H1 (cell line): ENCODE measurements at regions not wholly inside any gene's neighbourhood (a gene's known extent, or its start where the extent isn't known, plus 50 kb on each side); places are given as distances from the start of the nearest gene placed in this dataset.

ENCODE experiments used
- CTCF ChIA-PET: fragments of 300-600 bp; sonication (Branson Sonifier 250); formaldehyde crosslinking; loops from one replicate; lab custom pipeline; 2021; ENCODE audit not compliant: partially characterized antibody; lab: Charles Lee
- POLR2A ChIA-PET: fragments of 300-600 bp; sonication (Branson Sonifier 250); formaldehyde crosslinking; loops from one replicate; lab custom pipeline; 2021; ENCODE audit warnings: inconsistent platforms; ENCODE audit not compliant: partially characterized antibody; lab: Charles Lee
- DNase-seq, 2 experiments: peaks; one replicate each; pipeline versions ENCODE4 v3.0.0 to v3.0.0-alpha.2; 2010 to 2022; ENCODE audit warnings: low spot score in 2 of 2, low read depth in 1 of 2, mixed read lengths in 1 of 2
- FAIRE-seq: peaks from 2 replicates; lab custom pipeline; 2011; peaks lifted over from hg19 to GRCh38; lab: Jason Lieb, UNC
- H2AFZ ChIP-seq: 2 replicates; pipeline ENCODE4 v1.8.1; 2012; ENCODE audit warnings: low read length, inconsistent platforms
- H2AK5ac ChIP-seq: 2 replicates; pipeline ENCODE4 v1.6.1; 2013; ENCODE audit warnings: low read depth, low read length
- H2BK120ac ChIP-seq: replicated peaks from 2 replicates; pipeline ENCODE3; 2013; ENCODE audit warnings: low read depth, low read length, inconsistent platforms
- H2BK12ac ChIP-seq: 2 replicates; pipeline ENCODE4 v1.6.1; 2013; ENCODE audit warnings: low read depth, low read length
- H2BK15ac ChIP-seq: 2 replicates; pipeline ENCODE4 v1.6.1; 2013; ENCODE audit warnings: low read length
- H2BK20ac ChIP-seq: 2 replicates; pipeline ENCODE4 v1.6.1; 2013; ENCODE audit warnings: low read length
- H2BK5ac ChIP-seq: 2 replicates; pipeline ENCODE4 v1.6.1; 2013; ENCODE audit warnings: low read depth, low read length
- H3K14ac ChIP-seq: 2 replicates; pipeline ENCODE4 v1.6.1; 2013; ENCODE audit warnings: inconsistent platforms; ENCODE audit not compliant: insufficient read length
- H3K18ac ChIP-seq: 2 replicates; pipeline ENCODE4 v1.6.1; 2013; ENCODE audit warnings: low read length; ENCODE audit errors: extremely low read depth
- H3K23ac ChIP-seq: 2 replicates; pipeline ENCODE4 v1.6.1; 2013; ENCODE audit warnings: inconsistent platforms; ENCODE audit not compliant: insufficient read length
- H3K23me2 ChIP-seq: 2 replicates; pipeline ENCODE4 v1.6.1; 2013; ENCODE audit warnings: low read depth, low read length
- H3K27ac ChIP-seq: 2 replicates; pipeline ENCODE4 v1.6.1; 2011; ENCODE audit warnings: low read depth, low read length, inconsistent platforms
- H3K27me3 ChIP-seq, 4 experiments: replicated peaks in 1 of 4; 1 replicate in 1 of 4; 2 replicates in 3 of 4; pipeline versions ENCODE4 v1.6.1 to v1.8.1; 2011 to 2013; ENCODE audit warnings: low read length in 3 of 4, mild to moderate bottlenecking in 3 of 4, inconsistent platforms in 2 of 4, mixed read lengths in 2 of 4, moderate library complexity in 1 of 4; ENCODE audit not compliant: control insufficient read depth in 3 of 4, insufficient read depth in 3 of 4; ENCODE audit errors: extremely low read depth in 1 of 4
- H3K36me3 ChIP-seq, 4 experiments: 2 replicates each; pipeline versions ENCODE4 v1.6.1 to v1.8.1; 2011 to 2013; ENCODE audit warnings: mild to moderate bottlenecking in 4 of 4, low read length in 3 of 4, moderate library complexity in 2 of 4, control low read depth in 1 of 4, inconsistent platforms in 1 of 4; ENCODE audit not compliant: insufficient read depth in 4 of 4, control insufficient read depth in 2 of 4
- H3K4ac ChIP-seq: replicated peaks from 2 replicates; pipeline ENCODE3; 2013; ENCODE audit warnings: low read length, low read depth, mixed read lengths, inconsistent platforms; ENCODE audit not compliant: insufficient read length
- H3K4me1 ChIP-seq, 4 experiments: replicated peaks in 1 of 4; 1 replicate in 1 of 4; 2 replicates in 3 of 4; pipeline versions ENCODE4 v1.6.1 to v1.8.1; 2011 to 2013; ENCODE audit warnings: low read length in 3 of 4, inconsistent platforms in 2 of 4, mixed read lengths in 1 of 4; ENCODE audit not compliant: insufficient read depth in 4 of 4, control insufficient read depth in 3 of 4
- H3K4me2 ChIP-seq, 2 experiments: 2 replicates each; pipeline versions ENCODE4 v1.6.1 to v1.8.1; 2011 to 2013; ENCODE audit warnings: low read depth in 2 of 2, low read length in 2 of 2, control low read depth in 1 of 2, inconsistent platforms in 1 of 2, mild to moderate bottlenecking in 1 of 2; ENCODE audit not compliant: insufficient read depth in 1 of 2
- H3K4me3 ChIP-seq, 4 experiments: fragments of 200-600, 300-600 bp in 1 of 4; sonication (generic), shearing (Covaris generic), sonication (Bioruptor Twin) in 1 of 4; 2 replicates each; pipeline versions ENCODE4 v1.5.1 to v1.8.1; 2011 to 2016; ENCODE audit warnings: low read length in 4 of 4, low read depth in 3 of 4, control low read depth in 2 of 4, inconsistent platforms in 2 of 4, mild to moderate bottlenecking in 2 of 4, mixed read lengths in 1 of 4, moderate library complexity in 1 of 4; ENCODE audit not compliant: insufficient read depth in 2 of 4; ENCODE audit errors: extremely low read depth in 1 of 4
- H3K56ac ChIP-seq: replicated peaks from 2 replicates; pipeline ENCODE3; 2013; ENCODE audit warnings: low read depth, mild to moderate bottlenecking, mixed read lengths, low read length, inconsistent platforms; ENCODE audit not compliant: insufficient read length
- H3K79me1 ChIP-seq: 2 replicates; pipeline ENCODE4 v1.6.1; 2013; ENCODE audit warnings: low read depth, low read length, control low read depth
- H3K79me2 ChIP-seq, 2 experiments: 2 replicates each; pipeline versions ENCODE4 v1.6.1 to v1.8.1; 2012 to 2013; ENCODE audit warnings: low read length in 2 of 2, mild to moderate bottlenecking in 2 of 2, inconsistent platforms in 1 of 2; ENCODE audit not compliant: insufficient read depth in 2 of 2, control insufficient read depth in 1 of 2
- H3K9ac ChIP-seq, 4 experiments: replicated peaks in 1 of 4; 1 replicate in 1 of 4; 2 replicates in 3 of 4; pipeline versions ENCODE4 v1.6.1 to v1.8.1; 2011 to 2013; ENCODE audit warnings: low read depth in 3 of 4, low read length in 3 of 4, control low read depth in 2 of 4, mild to moderate bottlenecking in 2 of 4, moderate library complexity in 2 of 4, inconsistent platforms in 1 of 4; ENCODE audit errors: extremely low read depth in 1 of 4
- H3K9me3 ChIP-seq, 2 experiments: 2 replicates each; pipeline versions ENCODE4 v1.6.1 to v1.8.1; 2012 to 2013; ENCODE audit warnings: mild to moderate bottlenecking in 2 of 2, moderate library complexity in 2 of 2, control low read depth in 1 of 2, inconsistent platforms in 1 of 2, low read depth in 1 of 2, low read length in 1 of 2, mixed read lengths in 1 of 2; ENCODE audit not compliant: insufficient read depth in 2 of 2
- H4K20me1 ChIP-seq, 2 experiments: replicated peaks in 1 of 2; 2 replicates each; pipeline versions ENCODE3 to v1.8.1; 2011 to 2013; ENCODE audit warnings: inconsistent platforms in 2 of 2, low read length in 2 of 2, mild to moderate bottlenecking in 1 of 2; ENCODE audit not compliant: insufficient read depth in 2 of 2, control insufficient read depth in 1 of 2
- H4K5ac ChIP-seq: 2 replicates; pipeline ENCODE4 v1.6.1; 2013; ENCODE audit warnings: low read length, low read depth, mixed read lengths, inconsistent platforms; ENCODE audit not compliant: insufficient read length
- H4K8ac ChIP-seq: 2 replicates; pipeline ENCODE4 v1.8.0; 2013; ENCODE audit warnings: mild to moderate bottlenecking, moderate library complexity, low read length, inconsistent platforms; ENCODE audit not compliant: insufficient read depth; ENCODE audit errors: extremely low read depth
- H4K91ac ChIP-seq: replicated peaks from 2 replicates; pipeline ENCODE3; 2013; ENCODE audit warnings: low read length, mixed read lengths, inconsistent platforms; ENCODE audit not compliant: insufficient read length
- BRCA1 ChIP-seq: IDR thresholded peaks from 2 replicates; pipeline ENCODE4 v1.6.1; 2012; ENCODE audit warnings: low read depth, low read length, improper control_type of control experiment
- CTBP2 ChIP-seq: IDR thresholded peaks from 2 replicates; pipeline ENCODE4 v1.7.0; 2011; ENCODE audit warnings: borderline replicate concordance, mild to moderate bottlenecking, moderate library complexity, mixed read lengths, low read length; ENCODE audit not compliant: insufficient read depth, insufficient read length
- KDM5A ChIP-seq: fragments of 200-600 bp; IDR thresholded peaks from 2 replicates; pipeline ENCODE4 v1.7.1; 2012; ENCODE audit warnings: mild to moderate bottlenecking, low read length, inconsistent platforms, mixed read lengths
- RAD21 ChIP-seq, 2 experiments: IDR thresholded peaks in 1 of 2; conservative IDR thresholded peaks in 1 of 2; 2 replicates each; pipeline ENCODE4 v1.6.1; 2011; ENCODE audit warnings: low read depth in 2 of 2, low read length in 2 of 2, improper control_type of control experiment in 1 of 2, inconsistent platforms in 1 of 2, mild to moderate bottlenecking in 1 of 2, moderate library complexity in 1 of 2
- RFX5 ChIP-seq: IDR thresholded peaks from 2 replicates; pipeline ENCODE4 v1.6.1; 2011; ENCODE audit warnings: low read depth, low read length, improper control_type of control experiment, borderline replicate concordance
- RNF2 ChIP-seq: fragments of 200-900, 300-1000 bp; sonication (generic); IDR thresholded peaks from 2 replicates; pipeline ENCODE4 v1.7.1; 2016; ENCODE audit warnings: borderline replicate concordance, low read depth, mild to moderate bottlenecking, antibody characterized with exemption, low read length; ENCODE audit not compliant: poor library complexity, severe bottlenecking; ENCODE audit errors: missing control alignments
- SAP30 ChIP-seq: fragments of 300-600 bp; sonication (generic); IDR thresholded peaks from 2 replicates; pipeline ENCODE4 v1.7.1; 2012; ENCODE audit warnings: low read length, moderate library complexity, mild to moderate bottlenecking, inconsistent platforms; ENCODE audit not compliant: insufficient read depth, insufficient replicate concordance
- SIN3A ChIP-seq, 2 experiments: IDR thresholded peaks in 1 of 2; conservative IDR thresholded peaks in 1 of 2; 2 replicates each; pipeline ENCODE4 v1.6.1; 2011 to 2012; ENCODE audit warnings: low read length in 2 of 2, improper control_type of control experiment in 1 of 2, low read depth in 1 of 2, mild to moderate bottlenecking in 1 of 2
- SP1 ChIP-seq: IDR thresholded peaks from 2 replicates; pipeline ENCODE4 v1.6.1; 2011; ENCODE audit warnings: low read depth, low read length
- TBP ChIP-seq: IDR thresholded peaks from 2 replicates; pipeline ENCODE4 v1.6.1; 2011; ENCODE audit warnings: low read depth, low read length, improper control_type of control experiment
- WGBS, 2 experiments: shearing (Covaris generic) in 1 of 2; methylation state at CpG; one replicate each; pipeline versions ENCODE4 v1.1.6 to v1.1.7; 2013 to 2015; ENCODE audit warnings: low lambda C conversion rate in 2 of 2, mixed read lengths in 2 of 2, inconsistent platforms in 1 of 2, low coverage in 1 of 2, missing lambda C conversion rate in 1 of 2; ENCODE audit not compliant: insufficient replicate concordance in 2 of 2, insufficient coverage in 1 of 2, insufficient read length in 1 of 2; ENCODE audit errors: extremely low coverage in 1 of 2, missing lambda C conversion rate in 1 of 2; 5-methylcytosine and 5-hydroxymethylcytosine counted together
- TF ChIP-seq, protein P1 (sequence below): IDR thresholded peaks from 2 replicates; pipeline ENCODE4 v1.6.1; 2012; ENCODE audit warnings: low read length, inconsistent platforms

DNA sequence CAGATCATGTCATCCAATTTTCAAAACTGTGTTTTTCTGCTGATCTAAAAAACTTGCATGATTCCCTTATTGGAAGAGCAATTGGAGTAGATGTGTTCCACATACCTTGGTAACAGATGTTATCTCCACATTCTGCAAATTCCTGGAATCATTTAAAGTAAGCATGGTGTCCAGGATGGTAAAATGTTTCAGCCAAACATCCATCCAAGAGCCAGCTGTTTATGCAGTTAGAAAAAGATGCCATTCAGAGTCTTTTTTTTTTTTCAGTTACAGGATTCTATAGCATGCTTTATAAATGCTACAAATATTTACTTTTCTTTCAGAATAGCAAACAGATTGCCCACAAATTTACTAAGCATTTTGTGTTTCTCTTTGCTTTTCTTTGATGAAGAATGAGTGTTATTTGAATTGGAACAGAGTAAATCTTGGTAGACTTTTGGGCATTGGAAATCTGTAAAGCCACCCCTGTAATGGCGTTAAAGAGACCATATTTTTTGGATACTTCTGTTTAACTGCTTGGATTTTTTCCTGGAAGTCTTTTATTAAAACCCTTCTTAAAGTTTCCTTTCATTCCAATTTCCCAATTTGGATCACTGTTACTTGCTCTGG lies 149.8 kb downstream of the GNAT3 start:
- no peaks in the 10 kb centered on the region for H3K79me1 ChIP-seq
- H2BK120ac ChIP-seq = no peak overlapping the region
- H3K23me2 ChIP-seq = no peaks in the 10 kb centered on the region
- H3K18ac ChIP-seq = no peak overlapping the region
- H3K14ac ChIP-seq = no peak overlapping the region
- H4K91ac ChIP-seq = no peak overlapping the region
- no peaks in the 10 kb centered on the region for H3K27me3 ChIP-seq
- 0 out of 4 replicates have a peak, but pooled peaks cover 0 to 3% of the 10 kb centered on the region in 2 experiments for H3K9me3 ChIP-seq
- H2AK5ac ChIP-seq = no peak overlapping the region
- no peak for FAIRE-seq
- no peaks in the 10 kb centered on the region for H3K36me3 ChIP-seq
- H3K4ac ChIP-seq = no peak overlapping the region
- no peak overlapping the region for H3K9ac ChIP-seq
- H2BK15ac ChIP-seq = no peak overlapping the region
- H2BK20ac ChIP-seq = no peak overlapping the region
- 76% methylated on average over 1 of the region's 1 CpG; no CpG with 5 or more reads in 1 of the 2 experiments for WGBS, 2 experiments
- no peak for DNase-seq
- no peaks in the 10 kb centered on the region for H3K4me1 ChIP-seq
- no peak overlapping the region for H4K5ac ChIP-seq
- POLR2A ChIA-PET = no interaction called here
- H3K23ac ChIP-seq = no peak overlapping the region
- H2BK12ac ChIP-seq = no peak overlapping the region
- CTCF ChIA-PET = no interaction called here
- H3K4me3 ChIP-seq = no peak overlapping the region
- H2BK5ac ChIP-seq = no peak overlapping the region
- no peak overlapping the region for H4K8ac ChIP-seq
- H3K4me2 ChIP-seq = no peak overlapping the region
- no peak overlapping the region for H3K56ac ChIP-seq
- no peak overlapping the region for H3K27ac ChIP-seq
- no peak overlapping the region for H2AFZ ChIP-seq
- no peaks in the 10 kb centered on the region for H3K79me2 ChIP-seq
- H4K20me1 ChIP-seq = no peaks in the 10 kb centered on the region
- TF ChIP-seq, protein P1, sequence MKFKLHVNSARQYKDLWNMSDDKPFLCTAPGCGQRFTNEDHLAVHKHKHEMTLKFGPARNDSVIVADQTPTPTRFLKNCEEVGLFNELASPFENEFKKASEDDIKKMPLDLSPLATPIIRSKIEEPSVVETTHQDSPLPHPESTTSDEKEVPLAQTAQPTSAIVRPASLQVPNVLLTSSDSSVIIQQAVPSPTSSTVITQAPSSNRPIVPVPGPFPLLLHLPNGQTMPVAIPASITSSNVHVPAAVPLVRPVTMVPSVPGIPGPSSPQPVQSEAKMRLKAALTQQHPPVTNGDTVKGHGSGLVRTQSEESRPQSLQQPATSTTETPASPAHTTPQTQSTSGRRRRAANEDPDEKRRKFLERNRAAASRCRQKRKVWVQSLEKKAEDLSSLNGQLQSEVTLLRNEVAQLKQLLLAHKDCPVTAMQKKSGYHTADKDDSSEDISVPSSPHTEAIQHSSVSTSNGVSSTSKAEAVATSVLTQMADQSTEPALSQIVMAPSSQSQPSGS = no peak
- TF ChIP-seq RFX5 (no peak), RAD21 (IDR thresholded peaks at IDR 0.05 in 1 of 2, conservative IDR thresholded peaks at IDR 0.05 in 1 of 2; ENCODE audit: low read depth in 2 of 2, low read length in 2 of 2) (no peak), SAP30 (no peak), SIN3A (conservative IDR thresholded peaks at IDR 0.05 in 1 of 2, IDR thresholded peaks at IDR 0.05 in 1 of 2; ENCODE audit: low read depth in 1 of 2, low read length in 2 of 2) (no peak), TBP (no peak), SP1 (no peak), RNF2 (no peak), BRCA1 (no peak), KDM5A (no peak), CTBP2 (no peak)
